HCT116 (cell line): ENCODE measurements at regions not wholly inside any gene's neighbourhood (a gene's known extent, or its start where the extent isn't known, plus 50 kb on each side); places are given as distances from the start of the nearest gene placed in this dataset.

Source experiments
- ATAC-seq: fragments of 200-7000 bp; cut with Tn5 transposase; 2 replicates; pipeline ENCODE4 v1.9.1; 2020; ENCODE audit warnings: mild to moderate bottlenecking, moderate library complexity
- BruUV-seq: library from RNA; stranded (reverse); fragments of 400-500 nt; replicated peaks from 2 replicates; lab custom pipeline; 2021; lab: Mats Ljungman, UMichigan
- CTCF ChIA-PET: fragments of 300-600 bp; sonication (Branson Sonifier 250); formaldehyde crosslinking; loops from one replicate; lab custom pipeline; 2021; ENCODE audit warnings: antibody characterized with exemption; lab: Charles Lee
- POLR2A ChIA-PET: fragments of 300-600, 350-600 bp; sonication (Branson Sonifier 250); formaldehyde crosslinking; loops from one replicate; lab custom pipeline; 2021; ENCODE audit warnings: antibody characterized with exemption; lab: Charles Lee
- RAD21 ChIA-PET, 2 experiments: fragments of 300-600 bp; sonication (Branson Sonifier 250); formaldehyde crosslinking; loops; one replicate each; lab custom pipeline; 2023; ENCODE audit warnings: low total read pairs in 2 of 2; ENCODE audit not compliant: uncharacterized antibody in 2 of 2, unreplicated experiment in 2 of 2, low non-redundant PET in 1 of 2; lab: Charles Lee
- DNase-seq: peaks from one replicate; pipeline ENCODE4 v3.0.0-alpha.2; 2010; ENCODE audit warnings: low read depth, low spot score
- H2AFZ ChIP-seq: fragments of 200-600 bp; shearing (Covaris generic), sonication (generic); 2 replicates; pipeline ENCODE4 v1.6.1; 2017; ENCODE audit warnings: low read depth, mixed run types, mixed read lengths, antibody characterized with exemption, low read length; ENCODE audit not compliant: poor library complexity, severe bottlenecking
- H3K27ac ChIP-seq: 2 replicates; pipeline ENCODE4 v1.5.1; 2012; ENCODE audit warnings: low read depth, low read length
- H3K27me3 ChIP-seq: fragments of 200-600 bp; sonication (generic); 2 replicates; pipeline ENCODE4 v1.6.1; 2016; ENCODE audit warnings: mixed run types, low read length, mixed read lengths; ENCODE audit not compliant: insufficient read depth
- H3K36me3 ChIP-seq, 2 experiments: fragments of 200-500 bp in 1 of 2; fragments of 200-600 bp in 1 of 2; sonication (Bioruptor generic) in 1 of 2; sonication (generic) in 1 of 2; 2 replicates each; pipeline versions ENCODE4 v1.5.1 to v1.6.1; 2014 to 2016; ENCODE audit warnings: low read length in 2 of 2, inconsistent platforms in 1 of 2, mixed read lengths in 1 of 2, mixed run types in 1 of 2; ENCODE audit not compliant: insufficient read depth in 2 of 2, control insufficient read depth in 1 of 2
- H3K4me1 ChIP-seq, 2 experiments: fragments of 200-600 bp in 1 of 2; sonication (generic) in 1 of 2; 2 replicates each; pipeline versions ENCODE4 v1.5.1 to v1.6.1; 2012 to 2017; ENCODE audit warnings: low read length in 2 of 2, inconsistent platforms in 1 of 2, mild to moderate bottlenecking in 1 of 2, mixed read lengths in 1 of 2, mixed run types in 1 of 2, moderate library complexity in 1 of 2; ENCODE audit not compliant: insufficient read depth in 2 of 2, control insufficient read depth in 1 of 2
- H3K4me2 ChIP-seq: fragments of 200-600 bp; sonication (generic); 2 replicates; pipeline ENCODE4 v1.6.1; 2017; ENCODE audit warnings: mixed run types, low read length, mixed read lengths
- H3K4me3 ChIP-seq, 2 experiments: fragments of 200-600 bp in 1 of 2; sonication (generic) in 1 of 2; replicated peaks in 1 of 2; 2 replicates each; pipeline ENCODE4 v1.5.1; 2011 to 2016; ENCODE audit warnings: low read length in 2 of 2, control low read depth in 1 of 2, low read depth in 1 of 2, mild to moderate bottlenecking in 1 of 2, mixed read lengths in 1 of 2, mixed run types in 1 of 2
- H3K79me2 ChIP-seq: fragments of 200-600 bp; sonication (generic); 2 replicates; pipeline ENCODE4 v1.6.1; 2017; ENCODE audit warnings: mild to moderate bottlenecking, mixed run types, low read length, moderate library complexity, mixed read lengths; ENCODE audit not compliant: insufficient read depth
- H3K9ac ChIP-seq: fragments of 200-600 bp; sonication (generic); 2 replicates; pipeline ENCODE4 v1.6.1; 2016; ENCODE audit warnings: low read length, mixed read lengths
- H3K9me2 ChIP-seq: fragments of 200-600 bp; sonication (generic), shearing (Covaris generic); 2 replicates; pipeline ENCODE4 v1.6.1; 2017; ENCODE audit warnings: mixed run types, mild to moderate bottlenecking, moderate library complexity; ENCODE audit not compliant: insufficient read depth
- H3K9me3 ChIP-seq, 2 experiments: fragments of 200-500 bp in 1 of 2; fragments of 200-600 bp in 1 of 2; sonication (Bioruptor generic) in 1 of 2; sonication (generic) in 1 of 2; 2 replicates each; pipeline ENCODE4 v1.6.1; 2014 to 2017; ENCODE audit warnings: low read length in 2 of 2, mixed read lengths in 2 of 2, inconsistent platforms in 1 of 2, low read depth in 1 of 2, mild to moderate bottlenecking in 1 of 2, mixed run types in 1 of 2, moderate library complexity in 1 of 2; ENCODE audit not compliant: control insufficient read depth in 1 of 2, insufficient read depth in 1 of 2
- H4K20me1 ChIP-seq: fragments of 200-600 bp; sonication (generic), shearing (Covaris generic); 2 replicates; pipeline ENCODE4 v1.6.1; 2017; ENCODE audit warnings: mixed run types, mild to moderate bottlenecking, moderate library complexity; ENCODE audit not compliant: insufficient read depth
- CBX3 ChIP-seq: IDR thresholded peaks from 2 replicates; pipeline ENCODE4 v1.6.1; 2012; ENCODE audit warnings: low read depth
- CEBPB ChIP-seq: IDR thresholded peaks from 2 replicates; pipeline ENCODE4 v1.6.1; 2012; ENCODE audit warnings: low read depth
- EGR1 ChIP-seq: IDR thresholded peaks from 2 replicates; pipeline ENCODE4 v1.6.1; 2012; ENCODE audit warnings: low read depth
- ELF1 ChIP-seq: IDR thresholded peaks from 2 replicates; pipeline ENCODE4 v1.6.1; 2012; ENCODE audit warnings: low read depth, borderline replicate concordance
- EZH2phosphoT487 ChIP-seq: fragments of 200-600 bp; IDR thresholded peaks from 2 replicates; pipeline ENCODE4 v1.6.1; 2018; ENCODE audit warnings: antibody characterized with exemption, borderline replicate concordance
- SIN3A ChIP-seq: IDR thresholded peaks from 2 replicates; pipeline ENCODE4 v1.6.1; 2012; ENCODE audit warnings: low read depth
- SRF ChIP-seq: IDR thresholded peaks from 2 replicates; pipeline ENCODE4 v1.6.1; 2012; ENCODE audit warnings: low read depth
- TCF7L2 ChIP-seq: IDR thresholded peaks from 2 replicates; pipeline ENCODE4 v1.7.0; 2011; ENCODE audit warnings: borderline replicate concordance, inconsistent platforms; ENCODE audit not compliant: insufficient read depth, insufficient read length; ENCODE audit errors: extremely low read depth
- ZFX ChIP-seq: fragments of 450-650 bp; IDR thresholded peaks from 2 replicates; pipeline ENCODE4 v1.6.1; 2017
- ZNF274 ChIP-seq: fragments of 200-500 bp; sonication (Bioruptor generic); IDR thresholded peaks from 2 replicates; pipeline ENCODE4 v1.6.1; 2014; ENCODE audit warnings: mild to moderate bottlenecking, low read depth, low read length, inconsistent platforms
- intact Hi-C: fragments of 100-400 bp; cut with micrococcal nuclease; formaldehyde crosslinking; loops from 2 replicates; pipeline ENCODE4 v1.10.0; 2022
- TF ChIP-seq, protein P1 (sequence below): IDR thresholded peaks from 2 replicates; pipeline ENCODE4 v1.6.1; 2012; ENCODE audit warnings: low read depth

DNA sequence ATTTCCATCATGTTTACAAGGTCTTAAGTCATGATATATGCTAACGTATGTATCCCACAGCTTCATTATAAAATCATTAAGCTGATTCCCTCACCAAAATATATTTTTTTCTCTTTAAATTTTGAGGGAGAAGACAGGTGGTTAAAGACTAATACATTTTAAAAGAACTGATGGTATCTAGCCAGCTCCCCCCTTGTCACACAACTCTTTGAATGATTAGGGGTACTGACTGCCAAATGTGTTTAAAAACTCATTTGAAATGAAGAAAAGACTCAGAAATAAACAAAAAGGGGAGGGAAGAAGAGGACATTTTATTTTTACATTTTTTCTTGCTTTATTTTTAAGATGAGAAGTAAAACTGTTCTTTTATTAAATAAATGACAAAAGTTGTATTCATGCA lies 805.3 kb downstream of the SATB2 start:
- H3K9me2 ChIP-seq = no peaks in the 10 kb centered on the region
- POLR2A ChIA-PET = no interaction called here
- CTCF ChIA-PET = no interaction called here
- no peak overlapping the region for H3K4me3 ChIP-seq
- no peak for DNase-seq
- no peaks in the 10 kb centered on the region for H4K20me1 ChIP-seq
- no peak overlapping the region for H2AFZ ChIP-seq
- no peaks in the 10 kb centered on the region for H3K79me2 ChIP-seq
- intact Hi-C loops = no loop called here
- H3K9ac ChIP-seq = no peak overlapping the region
- no peak overlapping the region for H3K27ac ChIP-seq
- BruUV-seq = no TSS peak
- 0 out of 2 replicates have a peak, but pooled peaks cover 3% of the 10 kb centered on the region for H3K27me3 ChIP-seq
- no peak for ATAC-seq
- H3K4me2 ChIP-seq = no peak overlapping the region
- H3K9me3 ChIP-seq = no peaks in the 10 kb centered on the region
- TF ChIP-seq, protein P1, sequence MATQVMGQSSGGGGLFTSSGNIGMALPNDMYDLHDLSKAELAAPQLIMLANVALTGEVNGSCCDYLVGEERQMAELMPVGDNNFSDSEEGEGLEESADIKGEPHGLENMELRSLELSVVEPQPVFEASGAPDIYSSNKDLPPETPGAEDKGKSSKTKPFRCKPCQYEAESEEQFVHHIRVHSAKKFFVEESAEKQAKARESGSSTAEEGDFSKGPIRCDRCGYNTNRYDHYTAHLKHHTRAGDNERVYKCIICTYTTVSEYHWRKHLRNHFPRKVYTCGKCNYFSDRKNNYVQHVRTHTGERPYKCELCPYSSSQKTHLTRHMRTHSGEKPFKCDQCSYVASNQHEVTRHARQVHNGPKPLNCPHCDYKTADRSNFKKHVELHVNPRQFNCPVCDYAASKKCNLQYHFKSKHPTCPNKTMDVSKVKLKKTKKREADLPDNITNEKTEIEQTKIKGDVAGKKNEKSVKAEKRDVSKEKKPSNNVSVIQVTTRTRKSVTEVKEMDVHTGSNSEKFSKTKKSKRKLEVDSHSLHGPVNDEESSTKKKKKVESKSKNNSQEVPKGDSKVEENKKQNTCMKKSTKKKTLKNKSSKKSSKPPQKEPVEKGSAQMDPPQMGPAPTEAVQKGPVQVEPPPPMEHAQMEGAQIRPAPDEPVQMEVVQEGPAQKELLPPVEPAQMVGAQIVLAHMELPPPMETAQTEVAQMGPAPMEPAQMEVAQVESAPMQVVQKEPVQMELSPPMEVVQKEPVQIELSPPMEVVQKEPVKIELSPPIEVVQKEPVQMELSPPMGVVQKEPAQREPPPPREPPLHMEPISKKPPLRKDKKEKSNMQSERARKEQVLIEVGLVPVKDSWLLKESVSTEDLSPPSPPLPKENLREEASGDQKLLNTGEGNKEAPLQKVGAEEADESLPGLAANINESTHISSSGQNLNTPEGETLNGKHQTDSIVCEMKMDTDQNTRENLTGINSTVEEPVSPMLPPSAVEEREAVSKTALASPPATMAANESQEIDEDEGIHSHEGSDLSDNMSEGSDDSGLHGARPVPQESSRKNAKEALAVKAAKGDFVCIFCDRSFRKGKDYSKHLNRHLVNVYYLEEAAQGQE = no peak
- TF ChIP-seq TCF7L2 (no peak), ZFX (no peak), ELF1 (no peak), EGR1 (no peak), SRF (no peak), SIN3A (no peak), EZH2phosphoT487 (no peak), CBX3 (no peak), CEBPB (no peak), ZNF274 (no peak)
- H3K36me3 ChIP-seq = no peaks in the 10 kb centered on the region
- RAD21 ChIA-PET = no interaction called here
- H3K4me1 ChIP-seq = no peaks in the 10 kb centered on the region
